ENCODE measurements at regions not wholly inside any gene's neighbourhood (a gene's known extent, or its start where the extent isn't known, plus 50 kb on each side); places are given as distances from the start of the nearest gene placed in this dataset.

DNA sequence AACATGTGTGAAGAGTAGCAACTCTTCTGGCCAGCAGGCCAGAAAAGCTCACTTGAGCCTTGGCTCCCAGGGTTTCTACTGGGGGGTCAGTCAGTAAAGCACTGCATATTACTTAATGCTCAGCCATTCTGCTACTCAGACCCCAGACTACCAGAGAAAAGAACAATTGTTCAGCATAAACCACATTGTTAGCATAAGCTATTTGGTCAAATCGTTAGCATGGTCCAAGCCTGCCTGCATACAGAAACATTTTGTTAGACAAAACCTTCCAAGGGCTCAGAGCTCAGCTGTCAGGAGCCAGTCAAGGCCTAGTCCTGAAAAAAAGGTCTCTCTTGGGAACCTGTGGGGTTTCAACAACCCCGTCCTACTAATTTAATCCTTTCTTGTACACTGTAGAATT, 449.3 kb downstream of the PRR16 start:
- TF ChIP-seq, protein P1, sequence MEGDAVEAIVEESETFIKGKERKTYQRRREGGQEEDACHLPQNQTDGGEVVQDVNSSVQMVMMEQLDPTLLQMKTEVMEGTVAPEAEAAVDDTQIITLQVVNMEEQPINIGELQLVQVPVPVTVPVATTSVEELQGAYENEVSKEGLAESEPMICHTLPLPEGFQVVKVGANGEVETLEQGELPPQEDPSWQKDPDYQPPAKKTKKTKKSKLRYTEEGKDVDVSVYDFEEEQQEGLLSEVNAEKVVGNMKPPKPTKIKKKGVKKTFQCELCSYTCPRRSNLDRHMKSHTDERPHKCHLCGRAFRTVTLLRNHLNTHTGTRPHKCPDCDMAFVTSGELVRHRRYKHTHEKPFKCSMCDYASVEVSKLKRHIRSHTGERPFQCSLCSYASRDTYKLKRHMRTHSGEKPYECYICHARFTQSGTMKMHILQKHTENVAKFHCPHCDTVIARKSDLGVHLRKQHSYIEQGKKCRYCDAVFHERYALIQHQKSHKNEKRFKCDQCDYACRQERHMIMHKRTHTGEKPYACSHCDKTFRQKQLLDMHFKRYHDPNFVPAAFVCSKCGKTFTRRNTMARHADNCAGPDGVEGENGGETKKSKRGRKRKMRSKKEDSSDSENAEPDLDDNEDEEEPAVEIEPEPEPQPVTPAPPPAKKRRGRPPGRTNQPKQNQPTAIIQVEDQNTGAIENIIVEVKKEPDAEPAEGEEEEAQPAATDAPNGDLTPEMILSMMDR (IDR thresholded peaks at IDR 0.05; ENCODE audit: low read depth, low read length, poor library complexity, severe bottlenecking), result no peak
- TF ChIP-seq EZH2phosphoT487 (IDR thresholded peaks at IDR 0.05; ENCODE audit: borderline replicate concordance, low read length), result no peak
